ENCODE measurements at regions not wholly inside any gene's neighbourhood (a gene's known extent, or its start where the extent isn't known, plus 50 kb on each side); places are given as distances from the start of the nearest gene placed in this dataset.
A peak's percentile ranks its signal among the peaks of the same experiment; 100 is the strongest.

DNA sequence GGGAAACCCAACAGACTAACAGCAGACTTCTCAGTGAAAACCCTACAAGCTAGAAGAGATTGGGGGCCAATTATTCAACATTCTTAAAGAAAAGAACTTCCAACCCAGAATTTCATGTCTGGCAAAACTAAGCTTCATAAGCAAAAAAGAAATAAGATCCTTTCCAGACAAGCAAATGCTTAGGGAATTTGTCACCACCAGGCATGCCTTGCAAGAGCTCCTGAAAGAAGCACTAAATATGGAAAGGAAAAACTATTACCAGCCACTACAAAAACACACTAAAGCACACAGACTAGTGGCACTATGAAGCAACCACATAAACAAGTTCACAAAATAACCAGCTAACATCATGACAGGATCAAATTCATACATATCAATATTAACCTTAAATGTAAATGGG lies 131.1 kb downstream of the OR2K2 start:
- intact Hi-C loops (cut with DNase I): no loop called here
- no peak for DNase-seq
- ATAC-seq: no peak

DNA sequence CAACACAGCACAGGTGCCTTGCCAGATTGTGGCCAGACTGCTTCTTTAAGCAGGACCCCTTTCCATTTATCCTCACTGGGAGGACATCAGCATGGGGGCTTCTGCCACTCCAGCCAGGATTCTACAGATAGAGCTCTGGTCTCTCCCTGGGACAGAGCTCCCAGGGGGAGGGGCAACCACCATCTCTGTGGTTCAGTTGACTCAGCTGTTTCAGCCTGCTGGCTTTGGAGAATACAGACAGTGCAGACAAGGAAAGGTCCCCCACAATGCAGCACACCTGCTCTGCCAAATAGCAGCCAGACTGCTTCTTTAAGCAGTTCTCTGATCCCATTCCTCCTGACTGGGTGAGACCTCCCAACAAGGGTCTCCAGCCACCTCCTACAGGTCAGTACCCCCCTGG lies 132.8 kb downstream of the OR2K2 start:
- DNase-seq (no peak), ATAC-seq (no peak)
- intact Hi-C loops (cut with DNase I): no loop called here

DNA sequence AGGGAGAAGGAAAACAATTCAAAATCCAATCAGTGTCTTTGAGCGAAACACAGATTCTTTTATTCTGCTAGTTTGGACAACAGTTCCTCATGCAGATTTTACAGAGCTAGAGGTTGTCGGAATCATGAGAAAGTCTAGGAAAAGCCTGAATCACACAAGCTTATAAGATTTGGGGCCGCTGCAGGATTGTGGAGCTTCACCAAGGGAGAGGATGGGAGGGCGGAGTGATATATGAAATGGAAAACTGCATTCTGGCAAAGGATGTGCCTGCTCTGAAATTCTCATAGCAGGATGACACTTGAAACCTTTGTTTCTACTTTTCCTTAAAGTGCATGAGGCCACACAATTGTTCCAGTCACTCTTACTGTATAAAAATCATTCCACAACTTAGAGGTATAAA lies 134.3 kb downstream of the OR2K2 start:
- DNase-seq (no peak), ATAC-seq (no peak)
- intact Hi-C loops (cut with DNase I): no loop called here

DNA sequence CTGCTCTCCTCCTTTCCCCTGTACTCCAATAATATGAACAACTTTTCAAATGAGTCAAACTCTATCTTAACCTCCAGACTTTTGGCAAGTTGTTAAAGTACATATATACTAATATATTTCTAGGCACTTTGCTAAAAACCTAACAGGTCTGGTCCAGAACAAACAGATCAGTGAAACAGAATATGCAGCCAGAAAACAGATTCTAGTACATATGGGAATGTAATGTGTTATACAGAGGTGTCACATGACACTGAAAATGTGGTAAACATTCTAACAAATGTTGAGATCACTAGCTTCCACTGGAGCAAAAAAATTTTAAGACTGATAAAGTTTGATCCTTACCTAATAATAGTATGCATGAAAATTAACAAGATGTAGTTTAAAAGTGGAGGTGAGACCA lies 136.9 kb downstream of the OR2K2 start:
- ATAC-seq: no peak
- intact Hi-C loops (cut with DNase I): no loop called here

DNA sequence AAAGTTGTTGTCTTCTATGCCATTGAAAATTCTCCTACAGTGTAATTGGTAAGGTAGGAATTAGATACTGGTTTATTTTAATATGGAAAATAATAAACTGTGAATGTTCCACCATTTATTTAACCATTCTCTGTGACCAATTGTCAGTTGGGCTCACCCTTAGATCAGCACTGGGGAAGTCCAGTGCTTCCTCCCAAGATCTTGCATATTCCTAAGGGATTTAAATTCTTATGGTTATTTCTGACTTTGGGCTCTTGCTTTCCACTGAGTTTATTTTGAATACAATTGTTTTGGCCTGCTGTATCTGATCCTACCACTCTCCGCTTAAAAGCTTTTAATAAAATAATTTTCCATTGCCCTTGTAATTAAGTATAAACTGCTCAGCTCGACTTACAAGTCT lies 137.4 kb downstream of the OR2K2 start:
- DNase-seq (no peak), ATAC-seq (no peak)
- intact Hi-C loops (cut with DNase I): no loop called here

More for the DNA sequence above, 136.9 kb downstream of the OR2K2 start:
- no peak for DNase-seq

DNA sequence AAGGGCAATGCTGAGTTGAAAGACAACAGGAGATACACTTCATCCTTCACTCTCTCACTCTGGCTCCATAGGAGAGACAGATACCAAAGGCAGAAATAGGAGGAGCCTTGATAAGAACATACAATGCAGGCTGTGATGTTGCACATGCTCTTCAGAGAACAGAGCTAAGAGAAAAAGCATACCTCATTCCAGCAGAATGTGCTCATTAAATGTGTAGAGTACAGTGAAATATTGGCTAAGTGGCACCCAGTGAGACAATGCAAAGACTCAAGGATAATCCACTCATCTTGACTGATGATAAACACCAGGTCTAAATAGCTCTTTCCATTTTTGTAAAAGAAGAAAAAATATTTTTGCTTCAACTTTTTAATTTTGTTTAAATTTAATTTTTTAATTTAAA lies 139.7 kb downstream of the OR2K2 start:
- intact Hi-C loops (cut with DNase I): no loop called here
- ATAC-seq: no peak
- no peak for DNase-seq

DNA sequence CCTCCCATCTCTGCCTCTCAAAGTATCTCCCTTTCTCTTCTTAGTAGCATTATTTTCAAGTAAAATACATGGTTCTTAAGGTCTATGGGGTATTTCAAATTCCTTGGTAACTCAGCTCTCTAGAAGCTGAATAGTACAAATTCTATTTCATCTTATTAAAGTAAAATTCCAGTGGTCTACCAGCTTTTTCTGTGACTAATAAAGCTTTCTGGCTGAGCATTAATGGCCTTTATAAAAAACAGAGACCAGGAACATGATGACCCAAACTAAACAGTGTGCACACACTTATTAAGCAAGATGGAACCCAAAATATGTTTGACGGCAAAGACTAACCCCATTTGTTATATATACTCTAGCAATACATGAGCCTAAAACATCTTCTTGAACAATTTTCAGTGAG lies 142.6 kb downstream of the OR2K2 start:
- no peak for ATAC-seq
- intact Hi-C loops (cut with DNase I): no loop called here
- DNase-seq: no peak

DNA sequence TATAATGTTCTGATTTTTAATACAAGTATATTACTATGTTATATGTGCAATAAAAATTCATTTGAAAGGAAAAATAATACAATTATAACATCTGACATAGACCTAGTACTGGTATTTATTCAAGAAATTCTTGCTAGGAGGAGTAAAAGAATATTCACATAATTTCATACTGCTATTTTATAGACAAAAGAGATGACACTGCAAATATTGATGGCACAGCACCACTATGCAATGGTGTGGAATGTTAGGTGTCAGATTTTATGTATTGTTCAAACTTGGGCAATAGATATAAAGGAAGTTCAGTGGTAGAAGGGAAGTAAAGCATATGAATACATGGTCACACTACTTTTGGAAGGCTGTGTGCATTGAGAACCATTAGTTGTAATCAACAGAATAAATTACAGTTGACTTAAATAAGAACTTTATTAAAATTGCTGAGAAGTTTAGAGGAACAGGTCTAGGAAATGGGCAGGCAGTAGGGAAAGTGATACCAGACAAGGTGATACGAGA lies 143.9 kb downstream of the OR2K2 start:
- intact Hi-C loops (cut with DNase I): no loop called here
- ATAC-seq: no peak
- DNase-seq: no peak

DNA sequence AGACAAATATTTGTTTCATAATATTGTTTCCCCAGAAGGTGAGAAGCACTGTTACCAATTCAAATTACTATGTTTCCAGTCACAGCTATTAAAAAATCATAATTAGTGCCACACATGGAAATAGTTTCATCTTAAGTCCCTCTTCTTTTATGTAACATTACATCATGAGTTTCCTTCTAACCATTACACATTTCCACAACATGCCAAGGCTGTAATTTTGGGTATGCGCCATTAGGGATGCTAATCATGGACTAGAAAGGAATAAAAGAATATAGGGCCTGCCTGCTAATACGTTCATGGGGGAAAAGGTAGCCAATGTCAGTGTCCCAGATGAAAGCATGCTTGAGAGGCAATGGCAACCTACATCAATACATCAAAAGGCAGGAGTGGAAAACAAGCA lies 142.5 kb upstream of the LPAR1 start:
- ATAC-seq (no peak), DNase-seq (no peak)
- intact Hi-C loops (cut with DNase I): no loop called here

DNA sequence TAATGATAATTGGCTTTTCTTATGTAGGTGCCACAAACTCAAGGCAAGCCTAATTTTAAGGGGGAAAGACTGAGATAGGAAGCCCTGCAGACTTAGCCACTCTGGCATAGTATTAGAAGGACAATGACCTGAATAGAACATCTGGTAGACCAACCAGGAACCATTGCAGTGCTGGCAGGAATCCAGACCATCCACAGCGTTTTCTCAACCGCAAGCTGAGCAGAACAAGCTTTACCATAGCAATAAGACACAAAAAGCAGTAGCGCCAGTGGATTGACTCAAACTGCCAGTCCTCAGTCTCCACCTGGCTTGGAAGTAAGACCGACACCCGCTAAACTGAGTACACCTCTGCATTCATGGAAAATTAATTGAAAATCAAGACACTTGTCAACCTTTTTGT lies 141.3 kb upstream of the LPAR1 start:
- no peak for ATAC-seq
- no peak for DNase-seq
- intact Hi-C loops (cut with DNase I): no loop called here

DNA sequence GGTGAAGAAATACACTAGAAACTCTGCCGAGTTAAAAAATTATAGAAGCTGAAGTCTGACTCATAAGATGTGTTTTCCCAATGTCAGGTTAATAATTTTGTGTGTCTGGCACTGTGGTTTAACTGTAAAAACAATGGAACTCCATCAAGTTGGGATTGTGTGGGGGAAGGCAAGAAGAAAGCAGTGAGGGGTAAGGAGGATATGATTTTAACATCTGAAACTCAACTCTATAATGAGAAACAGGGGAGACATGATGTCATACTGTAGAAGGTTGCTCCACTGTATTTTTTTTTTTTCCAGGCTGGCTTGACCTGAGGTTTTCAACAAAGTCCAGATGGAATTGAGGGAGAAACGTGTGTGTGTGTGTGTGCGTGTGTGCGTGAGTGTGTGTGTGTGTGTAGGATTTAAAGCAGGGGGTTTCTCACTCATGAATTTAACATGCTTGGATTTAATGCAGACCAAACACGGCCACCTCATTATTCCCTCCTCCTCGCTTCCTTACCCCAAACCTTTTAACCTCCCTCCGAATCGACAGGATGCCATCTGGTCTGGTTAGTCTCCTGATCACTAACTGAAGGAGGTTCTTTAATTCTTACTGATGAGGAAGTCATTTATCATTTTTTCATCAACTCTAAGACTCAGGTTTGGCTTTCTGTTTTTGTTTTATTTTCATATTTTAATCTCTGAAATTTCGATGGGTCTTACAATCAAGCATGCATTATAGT lies 140.2 kb upstream of the LPAR1 start:
- intact Hi-C loops (cut with DNase I): no loop called here
- DNase-seq (no peak), ATAC-seq (peak in 1 of 2 donors; percentile 60)

DNA sequence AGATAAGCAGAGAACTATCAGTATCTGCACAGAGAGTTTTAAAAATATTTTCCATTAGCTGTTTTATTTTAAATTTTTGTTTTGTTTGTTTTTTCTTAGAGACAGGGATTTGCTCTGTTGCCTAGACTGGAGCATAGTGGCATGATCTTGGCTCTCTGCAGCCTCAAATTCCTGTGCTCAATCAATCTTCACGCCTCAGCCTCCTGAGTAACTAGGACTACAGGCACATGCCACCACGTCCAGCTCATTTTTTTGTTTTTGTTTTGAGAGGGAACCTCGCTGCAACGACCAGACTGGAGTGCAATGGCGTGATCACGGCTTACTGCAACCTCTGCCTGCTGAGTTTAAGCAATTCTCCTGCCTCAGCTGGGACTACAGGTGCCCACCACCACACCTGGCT lies 138.2 kb upstream of the LPAR1 start:
- DNase-seq (no peak), ATAC-seq (no peak)
- intact Hi-C loops (cut with DNase I): no loop called here

DNA sequence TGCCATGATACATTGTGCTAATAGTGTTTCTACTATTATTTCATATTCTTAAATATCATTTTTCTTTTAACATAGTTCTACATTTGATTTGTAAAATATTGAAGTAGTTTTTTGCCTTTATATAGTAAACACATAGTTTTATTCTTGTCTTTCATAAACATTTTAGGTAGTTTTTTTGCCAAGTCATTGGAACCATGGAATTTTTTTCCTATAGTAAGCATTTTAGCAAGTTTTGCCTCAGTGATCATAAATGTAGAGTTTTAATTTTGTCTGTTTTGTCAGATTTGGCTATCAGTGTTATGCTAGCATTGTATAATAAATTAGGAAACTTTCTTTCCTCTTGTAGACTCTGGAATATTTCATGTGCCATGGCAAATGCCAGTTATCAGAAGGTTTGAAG lies 137.1 kb upstream of the LPAR1 start:
- DNase-seq (no peak), ATAC-seq (no peak)
- intact Hi-C loops (cut with DNase I): no loop called here

DNA sequence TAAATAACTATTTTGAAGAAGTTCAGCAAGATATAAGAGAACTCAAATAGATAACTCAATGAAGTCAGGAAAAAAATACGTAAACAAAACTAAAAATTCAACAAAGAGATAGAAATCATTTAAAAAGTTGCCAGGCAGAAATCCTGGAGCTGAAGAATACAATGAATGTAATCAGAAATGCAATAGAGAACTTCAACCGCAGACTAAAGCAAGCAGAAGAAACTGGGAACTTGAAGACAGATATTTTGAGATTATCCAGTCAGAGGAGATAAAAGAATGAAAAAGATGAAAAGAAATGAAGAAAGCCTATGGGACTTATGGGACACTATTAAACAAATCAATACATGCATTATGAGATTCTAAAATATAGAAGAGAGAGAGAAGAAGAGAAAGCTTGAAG lies 129.1 kb upstream of the LPAR1 start:
- ATAC-seq (no peak), DNase-seq (no peak)
- intact Hi-C loops (cut with DNase I): no loop called here

DNA sequence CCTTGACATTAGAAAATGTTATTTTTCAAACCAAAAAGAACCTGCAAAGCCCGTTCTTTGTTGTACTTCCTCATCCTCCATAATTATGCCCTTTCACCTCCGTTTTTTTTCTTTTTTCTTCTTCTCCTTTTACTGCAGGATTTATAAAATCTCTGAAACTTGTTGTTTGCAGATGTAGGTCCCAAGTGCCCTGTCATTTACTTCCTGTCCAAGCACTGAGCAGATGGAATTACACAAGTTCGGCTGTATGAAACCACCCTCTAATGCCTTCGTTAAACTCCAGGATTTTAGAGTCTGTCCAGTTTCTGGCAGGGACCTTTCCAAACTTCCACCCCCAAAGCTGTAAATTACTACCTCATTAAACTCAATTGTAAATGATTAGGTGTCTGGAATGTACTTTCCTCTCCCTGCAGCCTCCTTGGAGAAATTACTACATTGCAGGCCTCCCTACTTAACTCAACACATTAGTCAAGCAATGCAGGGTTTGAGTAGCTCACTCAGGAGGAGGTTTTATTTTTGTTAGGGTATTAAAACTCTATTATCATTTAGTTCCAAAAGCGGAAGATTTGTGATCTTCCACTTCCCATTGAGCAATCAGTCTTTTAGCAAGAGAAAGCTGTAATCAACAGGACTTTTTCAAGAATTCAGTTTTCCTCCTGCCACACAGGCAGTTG lies 125.6 kb upstream of the LPAR1 start:
- intact Hi-C loops (cut with DNase I): no loop called here
- peak; percentile 70 to 72 for ATAC-seq
- no peak for DNase-seq

DNA sequence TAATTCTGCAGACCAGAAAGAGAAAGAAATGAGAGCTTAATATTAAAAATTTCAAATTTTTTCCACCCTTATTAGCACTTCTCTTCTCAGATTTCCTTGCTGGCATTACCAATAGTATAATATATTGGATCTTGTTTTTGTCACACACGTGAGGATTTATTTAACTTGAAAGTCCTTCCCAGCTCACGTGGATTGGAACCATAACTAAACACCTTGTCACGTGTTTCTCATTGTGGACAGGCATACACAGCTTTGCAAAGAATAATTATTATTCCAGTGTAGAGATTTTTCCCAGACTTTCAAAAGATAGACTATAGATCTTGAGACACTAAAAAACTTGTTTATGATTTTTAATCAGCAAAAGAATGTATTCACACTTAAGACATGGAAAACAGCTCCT lies 123.8 kb upstream of the LPAR1 start:
- ATAC-seq (no peak), DNase-seq (no peak)
- intact Hi-C loops (cut with DNase I): no loop called here

DNA sequence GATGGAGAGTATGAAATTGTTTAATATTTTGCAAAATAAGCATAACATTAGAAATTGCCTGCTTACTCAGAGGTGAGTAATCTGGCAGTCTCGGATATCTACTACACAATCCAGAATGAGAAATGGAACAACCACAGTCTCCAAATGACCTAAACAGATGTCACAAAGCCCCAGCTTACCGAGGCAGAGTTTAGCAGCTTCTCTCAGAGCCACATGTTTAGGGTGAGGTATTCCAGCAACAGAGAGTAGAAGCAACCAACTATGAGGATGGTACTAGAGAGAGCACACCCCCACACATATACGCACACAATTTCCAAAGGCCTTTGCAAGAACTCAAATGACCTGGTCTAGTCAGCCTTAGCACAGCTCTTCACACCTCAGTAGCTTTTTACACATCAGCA lies 122.7 kb upstream of the LPAR1 start:
- DNase-seq (no peak), ATAC-seq (peak in 1 of 2 donors; percentile 85)
- intact Hi-C loops (cut with DNase I): no loop called here

DNA sequence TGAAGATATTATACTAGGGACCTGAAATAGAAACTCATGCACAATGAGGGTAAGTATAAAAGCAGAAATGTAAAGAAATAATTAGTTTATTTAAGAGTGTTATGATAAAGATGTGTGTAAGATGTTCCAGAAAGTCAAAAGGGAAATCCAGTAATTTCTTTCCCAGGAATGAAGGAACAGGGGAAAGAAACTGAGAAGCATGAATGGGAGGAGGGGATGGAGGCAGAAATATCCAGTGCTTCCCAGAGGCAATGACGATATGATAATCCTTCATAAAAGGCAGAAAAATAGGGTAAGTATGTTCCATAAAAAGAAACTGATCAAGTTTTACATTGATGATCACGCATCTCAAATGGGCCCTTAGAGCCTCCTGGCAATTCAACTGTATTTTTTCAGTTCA lies 120.7 kb upstream of the LPAR1 start:
- no peak for DNase-seq
- ATAC-seq: no peak
- intact Hi-C loops (cut with DNase I): no loop called here

DNA sequence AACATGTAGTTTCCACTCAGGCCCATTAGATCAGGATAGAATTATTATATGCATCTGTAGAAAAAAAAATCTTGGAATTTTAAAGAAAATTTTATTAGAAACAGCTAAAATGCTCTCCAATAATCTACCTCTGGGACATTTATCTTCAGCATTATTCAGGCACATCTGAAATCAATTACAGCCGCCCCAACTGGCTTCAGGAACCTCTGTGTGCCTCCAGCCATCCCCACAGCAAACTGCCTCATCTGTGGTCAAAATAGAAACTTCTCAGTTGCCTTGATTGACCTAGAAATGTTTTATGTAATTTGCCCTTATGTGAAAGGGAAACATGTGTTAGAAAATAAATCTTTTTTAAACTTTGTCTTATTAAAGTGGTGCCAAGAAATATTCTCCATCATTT lies 120.1 kb upstream of the LPAR1 start:
- intact Hi-C loops (cut with DNase I): no loop called here
- DNase-seq (no peak), ATAC-seq (no peak)

DNA sequence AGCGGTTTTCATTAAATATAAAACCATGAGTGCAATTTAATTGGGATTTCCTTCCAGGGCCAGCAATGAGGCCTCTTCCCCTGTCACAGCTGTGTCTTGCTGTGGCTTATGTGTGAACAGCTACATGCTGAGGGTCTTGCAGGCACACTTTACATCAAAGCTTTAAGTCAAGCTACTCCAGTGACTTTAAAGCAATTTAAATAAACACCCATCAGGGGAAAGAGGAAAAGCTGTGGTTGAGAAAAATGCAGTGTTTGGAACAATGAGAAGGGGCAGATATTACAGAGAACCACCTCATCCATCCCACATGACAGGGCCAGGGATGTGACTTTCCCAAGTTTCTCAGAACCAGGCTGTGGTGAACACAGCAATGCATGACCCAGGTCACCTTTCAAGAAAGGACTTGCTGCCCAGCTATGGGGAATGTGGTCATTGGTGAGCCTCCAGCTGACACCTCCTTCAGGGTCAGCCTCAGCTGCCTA lies 115.9 kb upstream of the LPAR1 start:
- intact Hi-C loops (cut with DNase I): no loop called here
- ATAC-seq: no peak

More for the DNA sequence above, 115.9 kb upstream of the LPAR1 start:
- DNase-seq: no peak

All from left cardiac atrium (tissue), 4 donors.